CD4-positive, alpha-beta T cell treated with Interleukin-2 at 100 ng/mL for 4 hours (primary cell): ENCODE measurements at regions not wholly inside any gene's neighbourhood (a gene's known extent, or its start where the extent isn't known, plus 50 kb on each side); places are given as distances from the start of the nearest gene placed in this dataset.

Experiments
- DNase-seq: peaks from one replicate; pipeline ENCODE4 v3.0.0-alpha.2; 2020; ENCODE audit warnings: low spot score

GRCh38 chr9:13716601-13717321 lies 437.3 kb upstream of the MPDZ start:
- DNase-seq = no peak

- no peak for DNase-seq
These were observed 436.6 kb upstream of the MPDZ start for GRCh38 chr9:13716090-13716489.

- DNase-seq = no peak
These were observed 435.9 kb upstream of the MPDZ start for GRCh38 chr9:13715430-13715829.

- no peak for DNase-seq
These were observed 428.4 kb upstream of the MPDZ start for GRCh38 chr9:13707612-13708576.

- no peak for DNase-seq
These were observed 426.4 kb upstream of the MPDZ start for GRCh38 chr9:13705918-13706317.

GRCh38 chr9:13705373-13705772 lies 425.9 kb upstream of the MPDZ start:
- DNase-seq = no peak

GRCh38 chr9:13690595-13690994 lies 411.1 kb upstream of the MPDZ start:
- DNase-seq = no peak

- DNase-seq = no peak
These were observed 410.4 kb upstream of the MPDZ start for GRCh38 chr9:13689925-13690324.

- no peak for DNase-seq
These were observed 409.6 kb upstream of the MPDZ start for GRCh38 chr9:13688990-13689600.

GRCh38 chr9:13688223-13688989 lies 408.9 kb upstream of the MPDZ start:
- DNase-seq = no peak

GRCh38 chr9:13684656-13685055 lies 405.2 kb upstream of the MPDZ start:
- no peak for DNase-seq

GRCh38 chr9:13677801-13678200 lies 398.3 kb upstream of the MPDZ start:
- DNase-seq = no peak

- DNase-seq = no peak
These were observed 396.1 kb upstream of the MPDZ start for GRCh38 chr9:13675638-13676000.

- DNase-seq = no peak
These were observed 395.6 kb upstream of the MPDZ start for GRCh38 chr9:13674926-13675637.

- DNase-seq = no peak
These were observed 393.9 kb upstream of the MPDZ start for GRCh38 chr9:13673348-13673747.

GRCh38 chr9:13665418-13666066 lies 386.1 kb upstream of the MPDZ start:
- DNase-seq = no peak

GRCh38 chr9:13661014-13661413 lies 381.5 kb upstream of the MPDZ start:
- no peak for DNase-seq

- DNase-seq = no peak
These were observed 372.6 kb upstream of the MPDZ start for GRCh38 chr9:13651969-13652663.

GRCh38 chr9:13651526-13651925 lies 372.0 kb upstream of the MPDZ start:
- no peak for DNase-seq

- no peak for DNase-seq
These were observed 369.2 kb upstream of the MPDZ start for GRCh38 chr9:13648676-13649075.
